NCI-H1105 treated with DMSO at 0.1 percent for 48 hours (cell line): ENCODE measurements at regions not wholly inside any gene's neighbourhood (a gene's known extent, or its start where the extent isn't known, plus 50 kb on each side); places are given as distances from the start of the nearest gene placed in this dataset.

Experiments used
- DNase-seq: peaks from one replicate; lab custom pipeline; 2025; lab: John Stamatoyannopoulos, UW

DNA sequence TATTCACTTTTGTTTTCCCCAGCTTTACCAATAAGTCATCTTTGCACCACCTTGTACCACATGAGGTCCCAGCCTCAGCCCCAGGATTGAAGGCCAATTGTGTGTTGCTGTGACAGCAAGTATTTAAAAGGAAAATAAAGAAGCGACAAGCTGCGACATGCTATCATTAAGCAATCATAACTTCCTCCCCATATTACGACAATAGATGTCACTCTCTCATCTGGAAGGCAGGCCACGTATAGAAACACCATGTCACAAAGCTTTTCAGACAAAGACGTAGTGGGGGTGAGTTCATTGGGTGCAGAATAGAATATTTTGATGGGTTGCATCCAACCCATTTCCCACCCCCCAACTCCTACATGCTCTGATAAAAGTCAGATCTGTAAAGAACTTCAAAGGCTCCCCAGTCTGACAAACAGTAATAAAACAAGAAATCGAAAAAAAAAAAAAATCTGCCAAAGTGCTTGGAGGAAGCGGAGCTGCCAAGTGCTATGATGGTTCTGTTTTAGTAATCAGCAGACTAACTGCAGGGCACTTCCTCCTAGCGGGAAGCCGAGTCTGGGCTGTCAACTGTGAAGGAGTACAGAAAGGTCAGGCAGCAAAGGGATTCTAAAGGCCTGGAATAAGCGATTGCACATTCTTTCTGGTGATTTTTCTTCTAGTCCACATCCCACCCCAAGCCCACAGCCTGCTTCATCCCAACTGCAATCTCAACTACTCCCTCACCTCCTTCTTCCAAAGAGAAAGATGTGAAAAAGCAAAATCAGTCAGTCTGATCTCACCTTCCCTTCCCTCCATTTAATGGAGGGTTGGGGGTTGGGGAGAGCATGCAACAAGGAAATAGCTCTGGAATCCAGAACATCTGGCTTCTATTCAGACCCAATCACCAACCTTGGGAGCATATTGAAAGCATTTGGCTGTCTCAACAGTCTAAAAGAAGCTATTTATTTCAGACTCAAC, 131.4 kb upstream of the UBASH3B start:
- DNase-seq, result peak; percentile 38

DNA sequence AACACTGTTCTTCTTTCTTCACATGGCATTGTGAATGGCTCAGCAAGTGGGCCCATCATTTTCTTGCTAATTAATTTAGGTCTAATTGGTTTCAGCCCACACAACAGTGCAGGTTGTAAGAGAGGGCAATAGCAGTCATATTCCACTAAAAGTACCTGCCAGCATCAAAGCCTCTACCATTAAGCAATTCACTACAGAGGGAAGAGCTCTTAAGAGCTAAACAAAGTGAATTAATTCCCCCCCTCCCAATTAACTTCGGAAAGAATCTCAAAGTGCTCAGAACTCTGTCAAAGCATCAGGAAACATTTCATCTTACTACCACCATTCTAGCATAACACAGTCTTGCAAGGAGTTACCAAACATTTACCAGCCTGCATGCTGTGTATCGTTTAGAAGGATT, 133.9 kb upstream of the UBASH3B start:
- peak; percentile 73 for DNase-seq

DNA sequence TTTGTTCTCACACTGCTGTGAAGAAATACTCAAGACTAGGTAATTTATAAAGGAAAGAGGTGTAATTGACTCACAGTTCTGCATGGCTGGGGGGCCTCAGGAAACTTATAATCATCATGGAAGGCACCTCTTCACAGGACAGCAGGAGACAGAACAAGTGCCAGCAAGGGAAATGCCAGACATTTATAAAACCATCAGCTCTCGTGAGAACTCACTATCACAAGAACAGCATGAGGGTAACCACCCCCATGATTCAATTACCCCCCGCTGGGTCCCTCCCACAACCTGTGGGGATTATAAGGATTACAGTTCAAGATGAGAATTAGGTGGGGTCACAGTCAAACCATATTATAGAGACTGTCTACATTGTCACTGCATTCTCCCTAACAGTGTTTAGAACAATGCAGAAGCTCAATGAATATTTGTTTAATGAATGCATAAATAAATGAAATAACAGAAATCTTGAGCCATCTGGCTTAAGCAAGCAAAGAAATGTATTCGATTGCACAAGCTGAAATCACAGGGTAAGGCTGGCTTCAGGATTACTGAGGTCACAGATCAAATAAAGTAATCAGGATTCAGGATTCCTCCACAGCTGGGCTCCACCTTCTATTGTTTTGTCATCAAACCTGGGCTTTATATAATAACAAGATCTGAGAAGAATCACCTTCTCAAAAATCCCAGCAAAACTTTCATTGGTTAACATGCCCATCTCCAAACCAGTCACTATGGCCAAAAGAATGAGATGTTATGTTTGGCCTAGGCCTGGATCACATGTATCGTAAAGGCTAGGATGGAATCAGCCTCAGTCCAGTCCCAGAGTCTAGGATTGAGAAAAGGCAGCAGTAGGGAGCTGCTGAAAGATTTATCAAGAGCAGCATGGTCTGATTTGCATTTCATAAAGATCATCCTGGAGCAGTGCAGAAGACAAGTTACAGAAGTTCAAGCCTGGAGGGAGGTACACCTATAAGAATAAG, 137.8 kb upstream of the UBASH3B start:
- DNase-seq, result no peak

DNA sequence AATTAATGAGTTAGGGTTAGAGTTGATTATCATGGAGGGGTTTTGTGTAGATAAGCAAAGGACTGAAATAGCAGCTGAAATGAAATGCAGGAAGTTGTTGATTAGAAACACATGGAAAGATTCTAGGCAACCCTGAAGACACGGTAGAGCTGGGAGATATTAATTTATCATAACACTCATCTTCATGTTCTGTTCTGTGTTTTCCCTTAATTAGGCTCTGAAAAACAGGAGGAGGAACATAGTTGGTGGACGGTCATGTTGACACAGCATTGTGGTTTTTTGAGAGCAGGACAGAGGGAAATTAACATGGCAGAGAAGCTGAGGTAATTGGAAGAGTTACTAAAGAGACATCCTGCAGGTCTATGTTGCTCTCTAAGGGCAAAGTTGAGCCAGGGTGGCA, 138.8 kb upstream of the UBASH3B start:
- no peak for DNase-seq

DNA sequence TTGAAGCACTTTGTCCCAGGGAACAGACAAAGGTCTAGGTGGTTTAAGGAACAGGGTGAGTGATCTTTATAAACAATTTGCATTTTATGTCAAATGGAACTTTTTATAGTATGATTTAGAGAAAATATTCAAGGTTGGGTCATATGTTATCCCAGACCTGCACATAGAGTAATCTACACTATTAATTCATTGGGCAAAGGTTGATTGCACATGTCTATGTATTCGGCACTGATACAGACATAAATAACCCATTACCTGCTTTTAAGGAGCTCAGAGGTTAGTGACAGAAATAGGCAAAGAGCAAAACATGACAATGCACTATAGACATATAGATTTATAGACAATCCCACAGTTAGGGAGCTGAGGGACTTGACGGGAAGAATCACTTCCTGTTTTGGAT, 141.5 kb upstream of the UBASH3B start:
- DNase-seq, result no peak

DNA sequence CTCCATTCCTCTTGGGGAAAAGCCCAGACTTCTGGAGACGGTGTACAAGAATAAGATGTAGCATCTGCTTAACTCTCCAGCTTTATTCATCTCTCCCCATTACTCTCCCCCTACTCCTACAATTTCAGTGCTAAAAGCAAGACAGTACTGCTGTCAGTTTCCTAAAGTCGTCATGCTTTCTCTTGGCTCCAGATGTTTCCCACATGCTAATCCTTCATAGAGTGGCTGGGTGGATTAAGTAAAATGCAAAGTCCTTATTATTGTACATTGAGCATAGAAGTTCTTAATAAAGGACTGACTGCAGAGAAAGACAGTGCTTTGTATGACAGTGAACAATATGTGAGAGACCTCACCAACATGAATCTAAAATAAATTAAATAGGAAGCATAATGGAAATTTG, 142.2 kb upstream of the UBASH3B start:
- DNase-seq, result no peak

DNA sequence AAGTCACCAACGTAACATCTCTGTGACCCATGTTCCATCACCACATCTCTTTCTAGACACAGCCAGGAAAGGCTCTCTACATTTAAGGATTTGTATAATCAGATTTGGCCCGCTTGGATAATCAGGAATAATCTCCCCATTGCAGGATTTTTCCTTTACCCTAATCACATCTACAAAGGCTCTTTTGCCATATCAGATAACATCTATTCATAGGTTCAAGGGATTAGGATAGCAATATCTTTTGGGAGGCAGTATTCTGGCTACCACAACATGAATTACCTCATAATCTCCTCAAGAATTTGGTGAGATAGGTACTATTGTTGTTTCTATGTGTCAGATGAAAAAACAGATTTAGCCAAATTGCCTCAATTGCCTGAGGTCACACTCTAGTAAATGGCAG, 142.8 kb upstream of the UBASH3B start:
- no peak for DNase-seq

DNA sequence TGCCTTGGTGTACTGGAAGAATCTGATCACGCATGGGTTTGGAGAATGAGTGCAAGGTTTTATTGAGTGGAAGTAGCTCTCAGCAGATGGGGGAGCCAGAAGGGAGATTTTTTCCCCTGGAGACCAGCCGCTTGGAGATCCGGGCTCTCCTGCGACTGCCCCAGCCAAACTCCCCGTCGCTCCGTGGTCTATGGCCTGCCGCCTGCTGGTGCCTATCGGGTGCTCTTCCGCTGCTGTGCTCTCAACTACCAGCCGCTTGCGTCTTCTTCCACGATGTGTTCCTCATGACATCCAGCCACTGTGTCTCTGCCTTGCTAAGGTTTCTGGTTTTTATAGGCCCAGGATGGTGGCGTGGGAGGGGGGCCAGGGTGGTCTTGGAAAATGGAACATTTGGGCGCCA, 145.6 kb upstream of the UBASH3B start:
- no peak for DNase-seq

DNA sequence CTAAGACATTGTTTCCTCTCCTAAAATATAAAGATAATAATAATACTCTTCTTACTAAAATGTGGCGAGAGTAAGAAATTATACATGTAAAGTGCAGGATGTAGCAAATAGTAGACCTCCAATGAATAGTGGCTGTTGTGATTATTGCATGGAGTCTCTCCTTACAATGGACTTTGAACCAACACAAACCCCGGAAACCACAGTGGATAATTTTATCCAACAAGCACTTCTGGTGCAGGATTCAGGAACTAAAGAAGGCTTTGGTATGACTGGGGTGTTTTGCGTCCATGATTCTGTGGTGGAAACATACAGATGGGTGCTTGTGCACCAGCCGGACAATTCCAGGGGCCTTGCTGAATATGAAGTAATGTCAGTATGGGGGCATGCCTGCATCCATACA, 146.4 kb upstream of the UBASH3B start:
- DNase-seq, result no peak

DNA sequence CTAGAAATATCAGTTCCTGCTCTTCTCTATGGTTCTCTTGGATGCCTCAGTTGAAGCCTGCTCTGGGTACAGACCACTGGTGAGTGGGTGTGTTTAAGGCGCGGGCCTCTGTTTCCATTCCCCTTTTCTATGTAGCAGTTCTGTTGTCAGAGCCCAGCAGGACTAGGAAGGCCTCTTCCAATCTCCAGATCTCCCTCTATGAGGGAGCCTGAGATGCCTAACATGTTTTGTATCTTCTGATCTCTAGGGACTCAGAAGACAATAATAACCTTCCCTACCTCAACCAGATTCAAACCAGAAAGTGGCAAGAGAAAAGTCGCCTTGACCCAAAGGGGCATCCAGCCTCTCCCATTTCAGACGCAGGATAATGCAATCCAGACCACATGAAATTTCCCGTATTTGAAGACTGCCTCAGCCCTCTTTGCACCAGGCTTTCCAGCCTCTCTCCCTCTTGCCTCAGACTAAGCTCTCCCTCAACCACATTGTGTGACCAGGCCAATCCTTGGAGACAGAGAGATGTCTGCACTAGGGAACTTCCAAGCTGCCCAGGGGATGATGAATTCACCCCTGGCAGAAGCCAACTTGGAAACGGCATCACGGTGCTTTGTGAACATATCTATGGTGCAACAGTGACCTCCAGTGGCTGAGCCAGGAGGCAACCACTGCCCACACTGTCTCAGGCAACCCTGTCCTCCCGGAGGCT, 150.1 kb upstream of the UBASH3B start:
- DNase-seq, result peak; percentile 79

DNA sequence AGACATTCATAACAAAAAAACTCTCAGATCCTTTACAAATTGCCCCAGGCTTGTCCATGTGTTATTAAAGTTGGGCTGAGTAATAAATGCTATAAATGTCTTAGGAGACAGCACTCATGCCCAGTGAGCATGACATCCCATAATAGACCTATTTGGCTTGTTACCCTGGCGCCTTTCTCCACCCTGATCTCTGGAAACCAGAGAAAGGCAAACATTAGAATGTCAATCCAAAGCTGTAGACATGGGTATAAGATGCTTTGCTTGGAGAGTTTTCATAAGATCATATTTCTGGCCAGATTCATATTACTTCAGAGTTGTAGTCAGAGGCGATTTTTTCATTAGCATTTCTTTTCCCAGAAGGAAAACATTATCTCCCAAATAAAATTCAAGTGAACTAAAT, 161.3 kb upstream of the UBASH3B start:
- peak; percentile 50 for DNase-seq

DNA sequence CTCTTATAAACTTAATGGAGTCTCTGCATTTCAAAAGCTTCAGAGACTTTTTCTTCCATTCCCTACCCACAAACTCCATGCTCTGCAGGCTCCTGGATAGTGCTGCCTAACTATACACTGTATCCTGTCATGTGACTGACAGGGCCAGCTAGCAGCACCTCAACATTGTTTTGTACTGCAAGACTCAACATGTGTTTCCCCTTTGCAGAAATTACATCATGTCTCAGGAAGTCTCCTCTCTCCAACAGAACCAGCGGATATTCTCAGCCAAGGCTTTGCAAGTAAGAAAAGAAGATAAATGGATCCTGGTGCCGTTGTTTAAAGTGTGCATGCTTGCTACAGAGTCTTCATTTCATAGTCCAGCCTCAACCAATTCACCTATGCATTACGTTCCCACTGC, 164.0 kb upstream of the UBASH3B start:
- no peak for DNase-seq

DNA sequence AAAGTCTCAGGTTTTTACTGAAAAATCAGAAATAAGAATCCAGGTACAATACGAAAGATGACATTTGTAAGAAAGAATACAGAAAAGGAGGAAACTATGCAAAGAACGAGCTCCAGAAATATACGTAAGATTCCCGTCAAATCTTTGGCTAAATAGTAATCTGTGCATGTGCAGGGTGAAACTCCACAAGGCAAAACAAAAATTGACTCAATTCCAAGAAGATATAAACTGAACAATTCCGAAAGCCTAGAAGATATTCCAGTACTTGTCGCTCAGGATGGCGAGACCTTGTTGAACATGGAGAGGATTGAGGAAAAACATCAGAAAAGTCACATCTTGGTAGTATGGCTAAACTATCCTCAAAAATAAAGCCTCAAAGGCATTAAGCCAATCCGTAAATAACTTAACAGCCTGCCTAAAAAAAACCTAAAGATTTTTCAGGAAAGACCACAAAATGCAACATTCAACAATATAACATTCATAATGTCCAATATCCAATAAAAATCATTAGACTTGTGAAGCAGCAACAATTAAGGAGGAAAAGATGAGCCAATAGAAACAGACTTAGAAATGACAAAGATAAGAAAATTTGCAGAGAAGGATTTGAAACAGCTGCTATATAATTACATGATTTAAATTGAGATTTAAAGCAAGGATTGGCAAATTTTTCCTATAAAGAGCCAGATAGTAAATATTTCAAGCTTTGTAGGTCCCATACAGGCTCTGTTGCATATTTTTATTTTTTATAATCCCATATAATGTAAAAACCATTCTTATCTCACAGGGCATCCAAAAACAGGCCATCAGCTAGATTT, 166.4 kb upstream of the UBASH3B start:
- DNase-seq, result no peak

DNA sequence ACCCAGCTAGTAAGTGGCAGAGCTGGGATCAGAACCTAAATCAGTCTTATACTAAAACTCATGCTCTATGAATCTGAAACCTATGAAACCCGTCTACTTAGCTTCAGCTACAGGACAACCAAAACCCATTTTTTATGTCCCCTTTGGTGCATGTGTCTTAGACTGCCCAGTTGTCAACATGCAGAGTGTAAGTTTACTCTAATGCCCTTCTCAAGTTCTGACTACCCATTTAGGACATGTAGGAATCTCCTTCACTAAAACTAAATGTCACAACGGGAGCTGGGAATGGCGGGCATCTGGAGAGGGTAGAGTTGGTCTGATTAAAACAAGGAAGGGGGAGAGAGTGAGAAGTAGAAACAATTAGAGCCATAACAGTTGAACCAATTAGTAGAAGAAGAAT, 167.9 kb upstream of the UBASH3B start:
- DNase-seq, result no peak

DNA sequence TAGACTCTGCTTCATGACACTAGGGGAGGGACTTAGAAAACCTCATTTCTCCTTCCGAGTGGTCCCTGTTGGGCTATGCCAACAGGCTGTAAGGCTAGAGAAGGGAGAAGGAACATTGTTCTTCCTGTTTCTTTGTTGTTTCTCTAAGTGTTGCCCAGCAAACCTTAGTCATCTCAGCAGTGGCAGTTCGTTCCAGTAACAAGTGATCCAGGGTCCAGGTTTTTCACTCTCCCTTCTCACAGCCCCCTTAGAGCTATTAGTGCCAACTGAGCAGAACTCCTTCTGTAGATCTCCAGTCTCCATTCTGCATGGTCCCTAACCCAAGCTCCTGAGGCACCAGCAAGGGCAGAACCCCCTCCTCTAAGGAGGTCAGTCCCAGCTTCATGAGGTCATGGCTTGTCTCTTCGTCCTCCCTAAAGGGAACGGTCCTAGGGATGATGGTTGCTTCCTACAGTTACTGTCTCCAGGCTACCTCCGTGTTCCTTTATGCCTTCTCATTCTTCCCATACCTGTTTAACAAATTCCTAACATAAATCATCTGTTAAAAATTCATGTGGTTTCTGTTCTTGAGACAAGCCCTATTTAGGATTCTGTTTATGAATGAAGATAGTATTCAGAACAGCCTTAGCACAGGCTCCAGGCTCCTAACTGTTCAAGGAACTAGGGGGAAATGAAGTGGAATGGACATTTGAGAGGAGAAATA, 168.6 kb upstream of the UBASH3B start:
- no peak for DNase-seq

DNA sequence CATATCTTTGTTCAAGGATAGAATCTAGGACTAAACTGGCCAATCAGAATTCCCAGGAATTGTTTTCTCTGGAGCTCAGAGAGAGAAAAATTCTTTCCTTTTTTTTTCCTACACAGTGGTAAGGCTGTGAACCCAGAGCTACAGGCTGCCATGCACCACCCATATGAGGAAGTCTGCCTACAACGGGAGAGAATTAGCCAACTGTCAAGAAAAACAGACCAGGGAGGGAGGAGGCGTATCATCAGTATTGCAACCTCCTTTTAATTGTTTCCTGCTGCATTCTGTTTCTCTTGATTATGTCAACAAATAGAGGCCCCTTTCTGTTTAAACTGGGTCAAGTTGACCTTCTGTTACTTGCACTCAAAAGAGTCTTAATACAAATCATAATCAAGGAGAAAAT, 176.5 kb upstream of the UBASH3B start:
- no peak for DNase-seq

DNA sequence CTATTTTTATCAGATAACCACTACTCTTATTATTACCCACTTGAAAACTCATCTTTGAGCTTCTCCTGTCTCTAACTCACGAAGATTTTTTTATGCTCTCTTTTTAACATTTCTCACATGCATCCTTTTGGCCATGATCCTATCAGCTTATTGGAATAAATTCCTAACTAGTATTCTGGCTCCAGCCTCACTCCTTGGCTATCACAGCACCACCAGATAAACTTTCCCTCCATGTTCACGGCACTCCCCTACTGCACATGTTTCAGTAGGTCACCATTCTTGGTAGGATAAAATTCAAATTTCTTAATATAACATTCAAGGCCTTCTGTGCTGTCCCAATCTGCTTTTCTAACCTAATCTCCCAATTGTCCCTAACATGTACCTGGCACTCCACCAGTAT, 186.6 kb upstream of the UBASH3B start:
- DNase-seq, result no peak

DNA sequence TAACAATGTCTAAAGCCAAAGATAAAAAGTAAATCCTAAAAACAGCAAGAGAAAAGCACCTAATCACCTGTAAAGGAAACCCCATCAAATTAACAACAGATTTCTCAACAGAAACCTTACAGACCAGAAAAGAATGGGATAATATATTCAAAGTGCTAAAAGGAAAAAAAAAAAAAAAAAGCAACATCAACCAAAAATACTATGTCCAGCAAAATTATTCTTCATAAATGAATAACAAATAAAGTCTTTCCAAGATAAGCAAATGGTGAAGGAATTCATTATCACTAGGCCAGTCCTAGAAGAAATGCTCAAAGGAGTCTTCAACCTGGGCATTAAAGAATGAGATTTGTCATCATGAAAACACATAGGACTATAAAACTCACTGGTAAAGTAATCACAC, 192.0 kb upstream of the UBASH3B start:
- DNase-seq, result no peak

DNA sequence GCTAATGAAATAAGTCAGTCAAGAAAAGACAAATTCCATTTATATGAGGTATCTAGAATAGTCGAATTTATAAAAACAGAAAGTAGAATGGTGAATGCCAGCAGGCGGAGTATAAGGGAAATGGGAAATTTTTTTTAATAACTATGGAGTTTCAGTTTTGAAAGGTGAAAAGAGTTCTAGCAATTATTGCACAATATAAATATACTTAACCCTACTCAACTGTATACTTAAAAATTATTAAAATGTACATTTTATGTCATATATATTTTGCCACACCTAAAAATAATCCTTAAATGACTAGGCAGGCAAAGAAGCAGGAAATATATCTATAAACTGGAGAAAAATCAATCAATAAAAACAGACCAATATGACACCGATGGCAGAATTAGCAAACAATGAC, 196.5 kb upstream of the UBASH3B start:
- DNase-seq, result no peak

DNA sequence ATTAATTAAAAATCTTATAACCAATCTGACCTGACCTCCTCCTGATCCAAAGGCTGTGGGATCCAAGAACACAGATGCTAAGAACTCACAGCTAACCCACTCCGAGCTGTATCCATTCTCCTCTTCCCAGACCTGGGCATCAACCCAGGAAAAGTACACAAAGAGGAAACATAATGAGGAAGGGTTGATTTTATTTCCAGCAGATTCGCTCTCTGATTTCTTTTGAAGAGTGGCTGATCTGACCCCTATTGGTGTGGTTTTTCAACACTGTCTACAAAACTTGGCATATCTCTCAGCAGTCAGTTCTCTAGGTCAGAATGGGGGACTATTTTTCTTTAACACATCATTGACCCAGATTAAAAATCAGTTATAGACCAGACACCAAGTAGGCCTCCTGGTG, 201.9 kb upstream of the UBASH3B start:
- no peak for DNase-seq

DNA sequence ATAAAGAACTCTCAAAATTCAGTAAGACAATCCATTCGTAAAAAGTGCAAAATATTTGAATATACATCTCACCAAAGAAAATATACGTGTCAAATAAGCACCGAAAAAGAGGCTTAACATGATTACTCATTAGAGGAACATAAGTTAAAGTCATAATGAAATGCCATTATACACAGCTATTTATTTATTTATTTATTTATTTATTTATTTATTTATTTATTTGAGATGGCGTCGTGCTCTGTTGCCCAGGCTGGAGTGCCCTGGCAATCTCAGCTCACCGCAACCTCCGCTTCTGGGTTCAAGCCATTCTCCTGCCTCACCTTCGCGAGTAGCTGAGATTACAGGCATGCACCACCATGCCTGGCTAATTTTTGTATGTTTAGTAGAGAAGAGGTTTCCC, 203.6 kb upstream of the UBASH3B start:
- DNase-seq, result no peak
